GM06990 (cell line): ENCODE measurements at regions not wholly inside any gene's neighbourhood (a gene's known extent, or its start where the extent isn't known, plus 50 kb on each side); places are given as distances from the start of the nearest gene placed in this dataset.

ENCODE experiments used
- DNase-seq: peaks from one replicate; pipeline ENCODE4 v3.0.0-alpha.2; 2011; ENCODE audit not compliant: insufficient read length; ENCODE audit errors: extremely low read depth
- H3K27me3 ChIP-seq: replicated peaks from 2 replicates; pipeline ENCODE4 v1.6.0; 2011; ENCODE audit warnings: low read length; ENCODE audit not compliant: control insufficient read depth, insufficient read depth
- H3K36me3 ChIP-seq: 2 replicates; pipeline ENCODE4 v1.5.1; 2011; ENCODE audit warnings: low read length; ENCODE audit not compliant: control insufficient read depth, insufficient read depth
- H3K4me3 ChIP-seq: replicated peaks from 2 replicates; pipeline ENCODE4 v1.5.1; 2011; ENCODE audit warnings: low read depth, mild to moderate bottlenecking, control low read depth, low read length
- CTCF ChIP-seq: IDR thresholded peaks from 2 replicates; pipeline ENCODE4 v1.5.1; 2011; ENCODE audit warnings: low read length, control low read depth, mild to moderate bottlenecking, inconsistent platforms; ENCODE audit not compliant: insufficient read depth, poor library complexity, severe bottlenecking

DNA sequence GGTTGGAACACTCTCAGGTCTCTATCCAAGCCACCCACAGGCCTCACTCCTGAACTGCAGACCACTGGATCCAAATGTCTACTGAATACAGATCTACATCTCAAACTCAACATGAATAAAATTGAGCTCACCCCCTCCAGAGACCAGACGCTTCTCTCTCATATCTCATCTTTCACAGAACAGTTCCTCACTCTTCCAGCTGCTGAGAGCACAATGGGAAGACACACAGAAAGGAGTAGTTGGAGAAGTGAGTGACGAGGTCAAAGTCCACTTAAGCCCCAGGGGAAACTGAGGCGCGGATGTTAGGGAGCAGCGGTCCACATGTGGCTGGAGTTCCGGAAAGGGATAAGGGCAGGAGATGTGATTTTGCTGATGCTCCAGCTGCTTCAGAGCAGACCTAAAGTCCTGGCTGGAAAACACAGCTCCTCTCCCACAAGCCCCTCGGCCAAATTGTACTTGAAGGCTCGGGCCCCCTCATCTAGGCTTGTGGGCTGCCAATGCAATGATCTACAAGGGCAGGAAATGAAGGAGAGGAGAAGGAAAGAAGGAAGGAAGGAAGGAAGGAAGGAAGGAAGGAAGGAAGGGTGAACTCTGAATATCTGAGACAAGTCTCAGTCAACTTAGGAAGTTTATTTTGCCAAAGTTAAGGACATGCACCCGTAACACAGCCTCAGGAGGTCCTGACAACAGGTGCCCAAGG, 211.2 kb upstream of the TLE3 start:
- no peak for DNase-seq
- Histone ChIP-seq H3K27me3 (no peaks in the 10 kb centered on the region), H3K4me3 (no peak overlapping the region), H3K36me3 (no peaks in the 10 kb centered on the region)
- TF ChIP-seq CTCF, result no peak

- H3K36me3 ChIP-seq, result no peaks in the 10 kb centered on the region
- TF ChIP-seq CTCF, result no peak
- H3K27me3 ChIP-seq, result no peaks in the 10 kb centered on the region
- no peak for DNase-seq
- no peak overlapping the region for H3K4me3 ChIP-seq
These were observed 210.5 kb upstream of the TLE3 start for GRCh38 chr15:70308011-70308734.

GRCh38 chr15:70306582-70306981, 208.9 kb upstream of the TLE3 start:
- Histone ChIP-seq H3K27me3 (no peaks in the 10 kb centered on the region), H3K4me3 (no peak overlapping the region), H3K36me3 (no peaks in the 10 kb centered on the region)
- no peak for TF ChIP-seq CTCF
- no peak for DNase-seq

DNA sequence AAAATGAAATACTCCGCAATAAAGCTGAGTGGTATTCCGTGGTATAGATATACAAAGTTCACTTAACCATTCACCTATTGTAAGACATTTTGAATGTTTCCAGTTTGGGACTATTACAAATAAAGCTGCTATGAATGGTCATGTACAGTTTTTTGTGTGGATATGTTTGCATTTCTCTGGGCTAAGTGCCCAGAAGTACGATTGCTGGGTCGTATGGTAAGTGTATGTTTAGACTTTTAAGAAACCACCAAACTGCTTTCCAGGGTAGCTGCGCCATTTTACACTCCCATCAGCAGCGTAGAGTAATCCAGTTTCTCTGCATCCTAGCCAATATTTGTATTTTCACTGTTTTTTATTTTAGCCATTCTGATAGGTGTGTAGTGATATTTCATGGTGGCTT, 208.4 kb upstream of the TLE3 start:
- no peak overlapping the region for H3K4me3 ChIP-seq
- no peaks in the 10 kb centered on the region for H3K36me3 ChIP-seq
- TF ChIP-seq CTCF, result no peak
- DNase-seq, result no peak
- no peaks in the 10 kb centered on the region for H3K27me3 ChIP-seq

DNA sequence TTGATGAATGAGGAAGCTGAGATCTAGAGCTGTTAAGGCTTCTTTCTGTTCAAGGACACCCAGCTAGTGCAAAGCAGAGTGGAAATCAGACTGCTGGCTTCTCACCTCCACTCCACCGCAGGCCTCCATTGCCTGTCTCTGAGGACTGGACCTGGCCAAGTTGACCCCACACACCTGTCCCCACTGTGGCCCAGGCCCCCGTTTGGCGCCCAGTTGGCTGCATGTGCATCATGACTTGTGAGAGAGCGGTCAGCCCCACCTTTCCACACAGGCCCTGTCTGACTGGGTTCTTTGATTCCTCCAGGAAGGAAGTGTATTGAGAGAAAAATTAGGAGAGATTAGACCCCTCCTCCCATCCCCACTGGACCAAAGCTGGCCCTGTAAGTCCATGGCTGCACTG, 206.3 kb upstream of the TLE3 start:
- H3K27me3 ChIP-seq, result no peaks in the 10 kb centered on the region
- TF ChIP-seq CTCF, result no peak

More for the DNA sequence above, 206.3 kb upstream of the TLE3 start:
- H3K36me3 ChIP-seq, result no peaks in the 10 kb centered on the region
- H3K4me3 ChIP-seq, result no peak overlapping the region
- no peak for DNase-seq
